ENCODE measurements at regions not wholly inside any gene's neighbourhood (a gene's known extent, or its start where the extent isn't known, plus 50 kb on each side); places are given as distances from the start of the nearest gene placed in this dataset.

DNA sequence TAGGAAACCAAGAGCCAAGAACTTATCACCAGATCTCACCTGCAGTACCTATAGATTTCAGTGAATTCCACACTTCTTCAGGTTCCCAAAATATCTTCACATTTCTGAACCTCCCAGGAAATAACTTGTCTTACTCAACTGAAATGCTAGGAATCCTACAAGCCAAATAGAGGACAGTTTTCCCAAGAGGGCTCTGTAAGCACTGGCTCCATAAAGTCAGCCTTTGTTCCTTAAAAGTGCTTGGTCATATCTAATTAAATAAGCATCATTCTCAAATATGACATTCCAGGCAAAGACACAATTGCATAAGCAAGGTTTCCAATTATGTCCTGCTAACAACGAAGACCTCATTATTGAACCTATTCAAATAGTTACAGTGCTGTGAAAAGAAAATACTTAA lies 154.6 kb upstream of the MGAT5 start:
- TF ChIP-seq, protein P1, sequence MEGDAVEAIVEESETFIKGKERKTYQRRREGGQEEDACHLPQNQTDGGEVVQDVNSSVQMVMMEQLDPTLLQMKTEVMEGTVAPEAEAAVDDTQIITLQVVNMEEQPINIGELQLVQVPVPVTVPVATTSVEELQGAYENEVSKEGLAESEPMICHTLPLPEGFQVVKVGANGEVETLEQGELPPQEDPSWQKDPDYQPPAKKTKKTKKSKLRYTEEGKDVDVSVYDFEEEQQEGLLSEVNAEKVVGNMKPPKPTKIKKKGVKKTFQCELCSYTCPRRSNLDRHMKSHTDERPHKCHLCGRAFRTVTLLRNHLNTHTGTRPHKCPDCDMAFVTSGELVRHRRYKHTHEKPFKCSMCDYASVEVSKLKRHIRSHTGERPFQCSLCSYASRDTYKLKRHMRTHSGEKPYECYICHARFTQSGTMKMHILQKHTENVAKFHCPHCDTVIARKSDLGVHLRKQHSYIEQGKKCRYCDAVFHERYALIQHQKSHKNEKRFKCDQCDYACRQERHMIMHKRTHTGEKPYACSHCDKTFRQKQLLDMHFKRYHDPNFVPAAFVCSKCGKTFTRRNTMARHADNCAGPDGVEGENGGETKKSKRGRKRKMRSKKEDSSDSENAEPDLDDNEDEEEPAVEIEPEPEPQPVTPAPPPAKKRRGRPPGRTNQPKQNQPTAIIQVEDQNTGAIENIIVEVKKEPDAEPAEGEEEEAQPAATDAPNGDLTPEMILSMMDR (IDR thresholded peaks at IDR 0.05; ENCODE audit: low read depth, low read length, poor library complexity, severe bottlenecking), result no peak
- no peak for TF ChIP-seq EZH2phosphoT487 (IDR thresholded peaks at IDR 0.05; ENCODE audit: borderline replicate concordance, low read length)

Measured in DOHH2 (cell line).